HG02840 (cell line): ENCODE measurements at regions not wholly inside any gene's neighbourhood (a gene's known extent, or its start where the extent isn't known, plus 50 kb on each side); places are given as distances from the start of the nearest gene placed in this dataset.

Experiments
- ATAC-seq: cut with Tn5 transposase; IDR thresholded peaks from one replicate; pipeline ENCODE4 v1.9.1; 2021; ENCODE audit warnings: mild to moderate bottlenecking, moderate library complexity, moderate number of reproducible peaks; ENCODE audit not compliant: unreplicated experiment, low FRiP score

DNA sequence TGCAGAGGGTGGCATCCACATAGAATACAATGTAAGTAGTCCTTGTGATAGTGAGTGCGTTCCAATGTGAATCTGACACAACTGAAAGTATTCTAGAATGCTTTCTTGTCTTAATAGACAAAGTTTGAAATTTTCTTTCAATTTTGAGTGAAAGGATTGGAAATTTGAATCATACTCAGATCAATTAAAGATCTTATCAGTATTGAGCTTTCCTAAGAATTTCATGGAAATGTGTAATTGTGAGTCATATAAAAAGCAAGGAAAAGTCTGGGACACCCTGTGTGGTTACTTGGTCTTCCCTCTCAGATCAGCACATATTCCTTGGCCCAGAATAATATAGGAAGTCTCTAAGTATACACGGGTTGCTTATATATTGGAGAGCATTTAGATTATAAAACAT lies 99.1 kb downstream of the MBL2 start:
- ATAC-seq: no peak

DNA sequence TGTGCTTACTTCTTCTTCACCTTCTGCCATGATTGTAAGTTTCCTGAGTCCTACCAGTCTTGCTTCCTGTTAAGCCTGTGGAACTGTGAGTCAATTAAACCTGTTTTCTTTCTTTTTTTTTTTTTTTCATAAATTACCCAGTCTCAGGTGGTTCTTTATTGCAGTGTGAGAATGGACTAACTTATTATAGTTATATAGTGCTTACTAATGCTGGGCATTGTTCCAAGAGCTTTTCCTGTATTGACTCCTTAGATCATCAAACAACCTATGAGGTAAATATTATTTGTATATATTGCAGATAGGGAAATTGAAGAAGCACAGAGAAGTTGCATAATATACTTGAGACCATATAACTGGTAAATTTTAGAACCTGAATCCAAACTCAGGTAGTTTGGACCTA lies 98.1 kb downstream of the MBL2 start:
- no peak for ATAC-seq

DNA sequence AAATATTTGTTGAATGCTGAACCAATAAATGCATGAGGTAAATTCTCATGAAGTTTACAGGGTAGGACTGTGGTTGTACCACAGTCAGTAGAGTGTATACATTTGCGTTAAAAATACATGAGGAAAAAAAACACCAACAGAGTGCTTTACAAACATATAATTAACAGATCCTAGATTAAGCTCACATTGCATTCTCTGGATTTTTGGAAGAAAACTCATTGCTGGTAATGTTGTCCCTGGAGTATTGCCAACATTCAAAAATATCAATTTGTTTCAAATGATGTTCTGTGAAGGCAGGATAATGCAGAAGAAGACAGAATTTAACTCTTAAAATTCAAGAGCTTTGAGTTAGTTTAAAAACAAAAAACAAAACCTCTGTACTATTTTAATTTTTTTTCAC lies 95.5 kb downstream of the MBL2 start:
- ATAC-seq: no peak

DNA sequence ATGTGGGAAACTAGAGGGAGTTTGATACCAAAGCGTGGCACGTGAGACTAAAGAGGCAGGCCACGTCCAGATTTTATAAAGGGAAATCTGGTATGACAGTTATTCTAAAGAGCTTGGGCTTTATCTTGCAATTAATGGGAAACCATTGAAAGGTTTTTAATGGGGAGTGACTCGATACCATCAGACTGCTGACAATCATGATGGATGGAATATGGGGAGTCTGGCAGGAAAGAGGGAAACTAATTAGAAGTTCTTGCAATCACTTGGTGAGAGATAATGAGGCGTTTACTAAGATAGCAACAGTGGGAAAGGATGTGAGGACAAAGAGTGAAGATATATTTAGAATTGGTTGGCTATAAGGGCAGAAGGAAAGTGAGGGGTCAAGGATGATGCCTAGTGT lies 94.0 kb downstream of the MBL2 start:
- ATAC-seq: no peak

DNA sequence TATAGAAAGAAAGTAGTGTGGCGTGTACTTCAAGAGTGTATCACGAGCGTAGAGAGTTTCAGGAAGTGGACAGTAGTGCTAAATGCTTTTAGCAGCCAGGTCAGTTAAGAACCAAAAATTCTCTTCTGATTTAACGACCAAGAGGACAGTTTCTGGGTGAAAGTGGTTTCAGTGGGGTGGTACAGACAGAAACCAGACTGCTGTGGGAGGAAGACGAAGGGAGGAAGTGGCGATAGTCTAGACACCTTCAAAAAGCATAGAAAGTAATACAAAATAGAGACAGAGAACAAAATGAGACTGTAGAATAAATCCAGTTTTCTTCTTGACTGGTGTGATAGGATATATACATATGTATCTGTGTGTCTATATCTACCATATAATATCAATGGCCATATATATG lies 93.5 kb downstream of the MBL2 start:
- no peak for ATAC-seq

DNA sequence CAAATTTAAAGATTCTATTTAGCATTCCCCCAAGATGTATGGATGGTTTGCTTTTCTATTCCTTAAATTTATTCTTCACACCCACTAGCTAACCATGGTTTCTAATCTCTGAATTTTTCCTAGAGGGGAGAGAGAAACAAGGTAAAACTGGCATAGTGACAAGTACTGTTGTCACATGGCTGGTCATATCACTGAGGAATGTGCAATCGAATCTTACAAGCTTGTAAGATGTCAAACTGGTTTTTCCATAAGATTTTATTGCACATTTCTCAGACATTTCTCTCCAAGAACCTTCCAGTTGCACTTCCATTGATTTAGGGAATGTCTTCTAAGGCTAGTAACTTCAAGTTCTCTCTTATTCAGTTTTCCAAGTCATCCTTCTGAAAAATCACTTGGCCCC lies 89.8 kb downstream of the MBL2 start:
- ATAC-seq: no peak

DNA sequence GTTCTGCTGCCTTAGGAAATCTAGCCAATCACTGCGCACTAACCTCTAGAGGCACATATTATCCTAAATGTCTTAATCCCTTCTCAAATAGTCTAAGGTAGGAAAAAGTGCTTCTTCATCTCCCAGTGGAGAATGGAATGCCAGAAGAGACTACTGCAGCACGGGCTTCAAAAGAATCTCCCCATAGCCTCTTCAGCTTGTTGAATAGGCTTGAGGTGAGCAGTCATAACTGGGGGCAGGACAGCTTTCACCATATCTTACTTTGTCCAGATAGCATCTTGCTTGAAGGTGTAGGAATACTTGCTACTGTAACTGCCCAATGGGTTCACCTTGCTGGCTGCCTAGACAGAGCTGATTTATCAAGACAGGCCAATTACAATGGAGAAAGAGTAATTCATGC lies 88.8 kb downstream of the MBL2 start:
- ATAC-seq: no peak

DNA sequence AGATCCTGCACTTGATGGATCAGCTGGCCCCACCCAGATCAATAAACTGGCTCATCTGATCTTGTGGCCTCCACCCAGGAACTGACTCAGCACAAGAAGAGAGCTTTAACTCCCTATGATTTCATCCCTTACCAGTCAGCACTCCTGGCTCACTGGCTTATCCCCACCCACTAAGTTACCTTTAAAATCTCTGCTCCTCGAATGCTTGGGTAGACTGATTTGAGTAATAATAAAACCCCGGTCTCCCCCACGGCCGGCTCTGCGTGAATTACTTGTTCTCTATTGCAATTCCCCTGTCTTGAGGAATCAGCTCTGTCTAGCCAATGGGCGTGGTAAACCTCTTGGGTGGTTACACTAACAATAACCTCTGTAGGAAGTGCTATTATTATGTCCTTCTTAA lies 83.7 kb downstream of the MBL2 start:
- no peak for ATAC-seq

DNA sequence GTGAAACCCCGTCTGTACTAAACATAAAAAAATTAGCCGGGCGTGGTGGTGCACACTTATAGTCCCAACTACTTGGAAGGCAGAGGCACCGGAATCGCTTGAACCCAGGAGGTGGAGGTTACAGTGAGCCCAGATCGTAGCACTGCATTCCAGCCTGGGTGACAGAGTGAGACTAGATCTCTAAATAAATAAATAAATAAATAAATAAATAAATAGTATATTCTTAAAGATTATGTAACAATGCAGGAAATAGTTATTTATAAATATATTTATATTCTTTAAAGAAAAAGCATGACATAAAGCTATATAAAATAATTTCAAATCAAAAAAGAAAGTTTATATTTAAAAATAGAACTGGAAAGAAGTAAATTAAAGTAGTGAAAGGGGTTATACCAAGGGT lies 76.4 kb downstream of the MBL2 start:
- ATAC-seq: no peak

DNA sequence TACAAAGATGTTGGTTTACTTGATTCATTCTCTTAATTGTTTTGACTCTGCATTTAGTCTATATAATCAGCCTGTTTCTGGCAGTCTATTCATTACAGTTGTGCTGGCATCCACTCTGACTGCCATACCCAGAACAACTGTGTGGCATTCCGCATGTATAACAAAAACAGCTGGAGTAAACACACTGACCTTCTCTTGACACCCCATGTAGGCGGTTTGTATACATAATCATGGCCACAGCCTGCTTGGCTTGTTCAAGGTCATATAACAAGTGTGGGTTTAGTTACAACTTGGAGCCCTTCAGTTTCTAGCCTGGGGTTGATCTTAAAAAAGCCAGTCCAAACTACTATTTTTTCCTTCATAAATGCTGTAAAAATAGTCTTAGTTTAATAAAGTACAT lies 70.9 kb downstream of the MBL2 start:
- no peak for ATAC-seq

DNA sequence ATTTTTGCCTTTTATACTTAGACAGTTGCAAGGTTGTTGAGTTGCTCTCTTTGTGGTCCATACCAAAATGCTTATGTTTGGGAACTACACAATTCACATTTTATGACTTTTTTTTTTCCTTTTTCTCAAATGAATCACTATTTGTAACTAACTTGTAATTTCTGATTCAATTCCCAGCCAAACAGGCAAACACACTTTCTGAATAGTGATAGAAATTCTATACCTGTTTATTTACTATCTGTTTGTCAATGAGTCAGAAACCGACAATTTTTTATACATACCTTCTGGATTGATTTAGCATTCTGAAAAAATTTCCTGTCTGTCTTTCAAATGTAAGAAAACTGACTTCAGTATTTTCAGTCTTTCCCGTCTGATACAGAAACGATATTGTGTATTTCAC lies 69.1 kb downstream of the MBL2 start:
- no peak for ATAC-seq

DNA sequence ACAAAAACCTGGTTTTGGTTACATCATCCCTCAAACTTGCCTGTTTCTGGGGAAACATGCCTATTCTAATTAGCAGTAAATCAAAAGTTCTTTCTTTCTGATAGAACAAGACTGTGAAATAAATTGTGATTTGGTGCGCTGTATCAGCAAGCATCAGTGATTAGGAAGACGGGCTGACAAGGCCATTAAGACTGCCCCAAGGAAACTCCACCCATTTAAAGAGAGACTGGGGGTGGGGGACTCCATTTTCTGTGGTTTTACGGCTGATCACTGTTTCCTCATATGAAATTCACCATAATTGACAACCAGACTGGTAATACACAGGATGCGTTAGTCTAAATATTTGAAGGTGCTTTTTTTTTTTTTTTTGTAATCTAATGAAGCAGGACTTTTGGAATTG lies 68.7 kb downstream of the MBL2 start:
- ATAC-seq: no peak

DNA sequence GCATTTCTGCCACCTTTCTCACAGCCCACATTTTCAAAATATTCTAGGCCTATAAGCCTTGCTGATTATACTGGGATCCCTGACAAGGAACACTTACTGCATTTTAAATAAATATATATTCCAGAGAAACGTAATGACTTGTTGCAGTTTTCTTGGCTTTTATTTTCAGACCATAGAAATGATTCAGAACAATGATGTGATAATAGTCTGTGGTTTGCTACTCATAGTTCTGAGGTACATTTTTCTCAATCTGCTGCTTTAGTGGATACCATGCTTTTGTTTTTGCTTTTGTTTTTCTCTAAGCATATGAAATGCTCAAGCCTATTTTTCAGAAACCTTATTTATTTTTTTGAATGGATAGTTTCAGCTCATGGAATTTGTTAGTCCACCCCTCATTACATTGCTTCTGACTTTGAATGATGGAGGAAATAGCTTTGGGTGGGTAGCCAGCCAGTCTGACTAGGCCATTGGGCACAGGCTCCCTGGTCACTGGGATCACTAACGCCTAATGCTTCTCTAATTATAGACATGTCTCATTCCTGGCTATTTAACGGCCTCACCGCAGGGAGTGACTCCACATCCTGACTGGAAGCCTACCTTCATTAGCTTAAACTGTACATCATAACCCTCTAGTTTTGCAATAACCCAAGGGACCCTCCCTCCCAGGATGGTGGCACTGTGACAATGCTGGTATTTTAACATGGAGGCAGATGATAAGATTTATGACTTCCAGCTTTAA lies 66.1 kb downstream of the MBL2 start:
- ATAC-seq: no peak
